NCI-H526 treated with DMSO at 0.1 percent for 48 hours (cell line): ENCODE measurements at regions not wholly inside any gene's neighbourhood (a gene's known extent, or its start where the extent isn't known, plus 50 kb on each side); places are given as distances from the start of the nearest gene placed in this dataset.

Experiments
- DNase-seq: peaks from one replicate; lab custom pipeline; 2025; lab: John Stamatoyannopoulos, UW

- no peak for DNase-seq
These were observed 73.1 kb downstream of the IRF8 start for GRCh38 chr16:85971902-85972638.

- DNase-seq = no peak
These were observed 75.7 kb downstream of the IRF8 start for GRCh38 chr16:85974428-85975375.

- DNase-seq = no peak
These were observed 76.6 kb downstream of the IRF8 start for GRCh38 chr16:85975451-85975981.

GRCh38 chr16:85978291-85978775 is 79.4 kb downstream of the IRF8 start:
- DNase-seq = no peak

- no peak for DNase-seq
These were observed 80.0 kb downstream of the IRF8 start for GRCh38 chr16:85978976-85979375.

GRCh38 chr16:85979605-85980004 is 80.6 kb downstream of the IRF8 start:
- DNase-seq = no peak

- no peak for DNase-seq
These were observed 81.7 kb downstream of the IRF8 start for GRCh38 chr16:85980686-85981085.

GRCh38 chr16:85981826-85982562 is 83.0 kb downstream of the IRF8 start:
- no peak for DNase-seq

GRCh38 chr16:85982563-85982939 is 83.6 kb downstream of the IRF8 start:
- no peak for DNase-seq

GRCh38 chr16:85983064-85983463 is 84.1 kb downstream of the IRF8 start:
- DNase-seq = no peak

GRCh38 chr16:85983606-85984230 is 84.8 kb downstream of the IRF8 start:
- no peak for DNase-seq

GRCh38 chr16:85984231-85984880 is 85.4 kb downstream of the IRF8 start:
- DNase-seq = no peak

- DNase-seq = no peak
These were observed 86.0 kb downstream of the IRF8 start for GRCh38 chr16:85984947-85985451.

- DNase-seq = no peak
These were observed 88.2 kb downstream of the IRF8 start for GRCh38 chr16:85986931-85987749.

- no peak for DNase-seq
These were observed 88.8 kb downstream of the IRF8 start for GRCh38 chr16:85987750-85988078.

GRCh38 chr16:85988306-85988705 is 89.3 kb downstream of the IRF8 start:
- DNase-seq = no peak

- no peak for DNase-seq
These were observed 89.9 kb downstream of the IRF8 start for GRCh38 chr16:85988723-85989313.

- DNase-seq = no peak
These were observed 90.4 kb downstream of the IRF8 start for GRCh38 chr16:85989376-85989775.

GRCh38 chr16:85989863-85990643 is 91.1 kb downstream of the IRF8 start:
- DNase-seq = no peak
